Liver (tissue), 7 donors: ENCODE measurements at regions not wholly inside any gene's neighbourhood (a gene's known extent, or its start where the extent isn't known, plus 50 kb on each side); places are given as distances from the start of the nearest gene placed in this dataset.

Experiments used
- DNase-seq: peaks from one replicate; pipeline ENCODE4 v3.0.0-alpha.2; 2017; ENCODE audit warnings: low spot score
- H3K27ac ChIP-seq, 2 donors: one replicate each; pipeline ENCODE4 v1.7.0; 2013; ENCODE audit warnings: inconsistent platforms in 2 of 2, low read length in 2 of 2, control low read depth in 1 of 2, low read depth in 1 of 2, mild to moderate bottlenecking in 1 of 2
- H3K27me3 ChIP-seq, 4 donors: one replicate each; pipeline versions ENCODE4 v1.6.1 to v1.7.0; 2013; ENCODE audit warnings: low read length in 3 of 4, inconsistent platforms in 1 of 4, mild to moderate bottlenecking in 1 of 4, moderate library complexity in 1 of 4; ENCODE audit not compliant: control insufficient read depth in 4 of 4, insufficient read depth in 4 of 4
- H3K36me3 ChIP-seq, 4 donors: one replicate each; pipeline versions ENCODE4 v1.6.1 to v1.7.0; 2013; ENCODE audit warnings: low read length in 3 of 4, mild to moderate bottlenecking in 3 of 4, low read depth in 1 of 4, moderate library complexity in 1 of 4; ENCODE audit not compliant: control insufficient read depth in 4 of 4, insufficient read depth in 3 of 4
- H3K4me1 ChIP-seq, 4 donors: one replicate each; pipeline versions ENCODE4 v1.6.1 to v1.7.0; 2013; ENCODE audit warnings: low read length in 3 of 4, mild to moderate bottlenecking in 3 of 4, moderate library complexity in 1 of 4; ENCODE audit not compliant: control insufficient read depth in 4 of 4, insufficient read depth in 4 of 4
- H3K4me3 ChIP-seq, 3 donors: one replicate each; pipeline versions ENCODE4 v1.6.1 to v1.7.0; 2013; ENCODE audit warnings: low read length in 3 of 3, control low read depth in 1 of 3, low read depth in 1 of 3, mild to moderate bottlenecking in 1 of 3
- H3K9ac ChIP-seq, 2 donors: one replicate each; pipeline ENCODE4 v1.7.0; 2013; ENCODE audit warnings: low read length in 2 of 2, mild to moderate bottlenecking in 2 of 2, moderate library complexity in 2 of 2, control low read depth in 1 of 2, low read depth in 1 of 2
- H3K9me3 ChIP-seq, 4 donors: one replicate each; pipeline versions ENCODE4 v1.6.1 to v1.7.0; 2013; ENCODE audit warnings: low read length in 3 of 4; ENCODE audit not compliant: control insufficient read depth in 4 of 4
- ATF3 ChIP-seq: IDR thresholded peaks from 2 replicates; pipeline ENCODE4 v1.6.1; 2016; ENCODE audit warnings: antibody characterized with exemption
- EGR1 ChIP-seq, 2 donors: IDR thresholded peaks; 2 replicates each; pipeline ENCODE4 v1.6.1; 2016 to 2018; ENCODE audit warnings: antibody characterized with exemption in 2 of 2, low read depth in 2 of 2
- FOXA2 ChIP-seq: IDR thresholded peaks from 2 replicates; pipeline ENCODE4 v1.6.1; 2016; ENCODE audit warnings: antibody characterized with exemption
- GABPA ChIP-seq, 2 donors: IDR thresholded peaks in 1 of 2; conservative IDR thresholded peaks in 1 of 2; 2 replicates each; pipeline ENCODE4 v1.6.1; 2016; ENCODE audit warnings: antibody characterized with exemption in 2 of 2, mild to moderate bottlenecking in 1 of 2, moderate library complexity in 1 of 2
- HNF4A ChIP-seq, 2 donors: conservative IDR thresholded peaks; 2 replicates each; pipeline ENCODE4 v1.6.1; 2016; ENCODE audit warnings: antibody characterized with exemption in 2 of 2, mild to moderate bottlenecking in 2 of 2
- HNF4G ChIP-seq: IDR thresholded peaks from 2 replicates; pipeline ENCODE4 v1.6.1; 2016; ENCODE audit warnings: antibody characterized with exemption
- JUND ChIP-seq, 2 donors: IDR thresholded peaks; 2 replicates each; pipeline ENCODE4 v1.6.1; 2016; ENCODE audit warnings: antibody characterized with exemption in 2 of 2
- MAX ChIP-seq: IDR thresholded peaks from 2 replicates; pipeline ENCODE4 v1.6.1; 2016; ENCODE audit warnings: antibody characterized with exemption
- RAD21 ChIP-seq, 2 donors: IDR thresholded peaks; 2 replicates each; pipeline ENCODE4 v1.6.1; 2016; ENCODE audit warnings: antibody characterized with exemption in 2 of 2, mild to moderate bottlenecking in 2 of 2
- REST ChIP-seq: IDR thresholded peaks from 2 replicates; pipeline ENCODE4 v1.6.1; 2016; ENCODE audit warnings: antibody characterized with exemption, mild to moderate bottlenecking
- RXRA ChIP-seq, 2 donors: IDR thresholded peaks; 2 replicates each; pipeline ENCODE4 v1.6.1; 2017 to 2018; ENCODE audit warnings: antibody characterized with exemption in 2 of 2, mild to moderate bottlenecking in 1 of 2
- SP1 ChIP-seq: IDR thresholded peaks from 2 replicates; pipeline ENCODE4 v1.6.1; 2018; ENCODE audit warnings: antibody characterized with exemption, mild to moderate bottlenecking
- ZBTB33 ChIP-seq: IDR thresholded peaks from 2 replicates; pipeline ENCODE4 v1.6.1; 2016; ENCODE audit warnings: antibody characterized with exemption
- WGBS: extraction: QIAGEN DNeasy Blood & Tissue Kit; methylation state at CpG from one replicate; pipeline ENCODE4 v1.1.7; 2013; 5-methylcytosine and 5-hydroxymethylcytosine counted together
- donor health status: healthy.
- donor health status: healthy.
- donor health status: healthy.
- donor health status: healthy.

- H3K36me3 ChIP-seq: no peaks in the 10 kb centered on the region
- 88% methylated on average over 19 of the region's 19 CpGs for WGBS
- no peak overlapping the region for H3K4me3 ChIP-seq
- H3K9ac ChIP-seq: no peak overlapping the region
- no peak for DNase-seq
- H3K9me3 ChIP-seq: no peaks in the 10 kb centered on the region
- TF ChIP-seq MAX: no peak
- TF ChIP-seq RAD21 (IDR thresholded peaks at IDR 0.05): no peak
- no peak for TF ChIP-seq GABPA (IDR thresholded peaks at IDR 0.05 in 1 of 2, conservative IDR thresholded peaks at IDR 0.05 in 1 of 2)
- no peak for TF ChIP-seq HNF4G
- no peak for TF ChIP-seq ATF3
- TF ChIP-seq RXRA (IDR thresholded peaks at IDR 0.05): no peak
- TF ChIP-seq FOXA2: no peak
- TF ChIP-seq EGR1 (IDR thresholded peaks at IDR 0.05; ENCODE audit: low read depth in 2 of 2): no peak
- TF ChIP-seq JUND (IDR thresholded peaks at IDR 0.05): no peak
- no peak for TF ChIP-seq REST
- peaks cover 0 to 2% (median 0%) of the 10 kb centered on the region in 4 donors for H3K27me3 ChIP-seq
- H3K27ac ChIP-seq: no peak overlapping the region
- H3K4me1 ChIP-seq: peaks cover 0 to 10% (median 0%) of the 10 kb centered on the region in 4 donors
These were observed 59.0 kb upstream of the DLK1 start for GRCh38 chr14:100667656-100668055.

GRCh38 chr14:100668352-100668751 is 58.3 kb upstream of the DLK1 start:
- TF ChIP-seq HNF4A (conservative IDR thresholded peaks at IDR 0.05): peak in 1 of 2 donors; percentile 63
- TF ChIP-seq GABPA (IDR thresholded peaks at IDR 0.05 in 1 of 2, conservative IDR thresholded peaks at IDR 0.05 in 1 of 2): no peak
- no peak for TF ChIP-seq ZBTB33
- TF ChIP-seq HNF4G: no peak
- TF ChIP-seq FOXA2: no peak
- no peak for TF ChIP-seq SP1
- Histone ChIP-seq H3K36me3 (no peaks in the 10 kb centered on the region), H3K4me1 (peaks cover 0 to 14% (median 0%) of the 10 kb centered on the region in 4 donors), H3K9me3 (no peaks in the 10 kb centered on the region), H3K27me3 (peaks cover 0 to 2% (median 0%) of the 10 kb centered on the region in 4 donors), H3K9ac (no peak overlapping the region), H3K27ac (no peak overlapping the region), H3K4me3 (no peak overlapping the region)
- WGBS: 75% methylated on average over 6 of the region's 6 CpGs
- no peak for DNase-seq
